H9 (cell line): ENCODE measurements at regions not wholly inside any gene's neighbourhood (a gene's known extent, or its start where the extent isn't known, plus 50 kb on each side); places are given as distances from the start of the nearest gene placed in this dataset.

Experiments used
- DNase-seq: peaks from one replicate; pipeline ENCODE4 v3.0.0-alpha.2; 2017
- H2AFZ ChIP-seq: one replicate; pipeline ENCODE4 v1.6.1; 2013; ENCODE audit warnings: mild to moderate bottlenecking, low read length, control low read depth, moderate library complexity
- H2AK5ac ChIP-seq: 2 replicates; pipeline ENCODE4 v1.6.1; 2013; ENCODE audit warnings: low read length, control low read depth, mixed read lengths; ENCODE audit not compliant: insufficient read length
- H2BK120ac ChIP-seq: one replicate; pipeline ENCODE4 v1.6.1; 2013; ENCODE audit warnings: low read depth, mild to moderate bottlenecking, low read length, control low read depth, inconsistent platforms; ENCODE audit not compliant: poor library complexity, severe bottlenecking
- H2BK12ac ChIP-seq: 2 replicates; pipeline ENCODE4 v1.6.1; 2013; ENCODE audit warnings: low read length, control low read depth, mixed read lengths, low read depth; ENCODE audit not compliant: insufficient read length
- H2BK15ac ChIP-seq: 2 replicates; pipeline ENCODE4 v1.6.1; 2013; ENCODE audit warnings: low read depth, low read length, control low read depth
- H2BK20ac ChIP-seq: one replicate; pipeline ENCODE4 v1.6.1; 2013; ENCODE audit warnings: low read depth, mild to moderate bottlenecking, low read length, control low read depth, inconsistent platforms; ENCODE audit not compliant: poor library complexity, severe bottlenecking
- H2BK5ac ChIP-seq: 2 replicates; pipeline ENCODE4 v1.6.1; 2013; ENCODE audit warnings: low read length, control low read depth, mixed read lengths; ENCODE audit not compliant: insufficient read length
- H3K14ac ChIP-seq: 2 replicates; pipeline ENCODE4 v1.6.1; 2013; ENCODE audit warnings: low read length, control low read depth; ENCODE audit not compliant: insufficient read depth
- H3K18ac ChIP-seq: 2 replicates; pipeline ENCODE4 v1.6.1; 2013; ENCODE audit warnings: low read depth, mild to moderate bottlenecking, mixed read lengths, low read length, control low read depth; ENCODE audit not compliant: insufficient read length
- H3K23ac ChIP-seq: 2 replicates; pipeline ENCODE4 v1.6.1; 2013; ENCODE audit warnings: low read length, control low read depth, mixed read lengths, low read depth; ENCODE audit not compliant: insufficient read length
- H3K23me2 ChIP-seq: 2 replicates; pipeline ENCODE4 v1.6.1; 2013; ENCODE audit warnings: low read depth, mild to moderate bottlenecking, mixed read lengths, low read length, control low read depth; ENCODE audit not compliant: insufficient read length, poor library complexity, severe bottlenecking
- H3K27ac ChIP-seq: 2 replicates; pipeline ENCODE4 v1.5.1; 2013; ENCODE audit warnings: low read length, control low read depth, mixed read lengths, low read depth; ENCODE audit not compliant: insufficient read length
- H3K27me3 ChIP-seq: 2 replicates; pipeline ENCODE4 v1.6.1; 2013; ENCODE audit warnings: low read length, control low read depth, inconsistent platforms; ENCODE audit not compliant: insufficient read depth
- H3K4ac ChIP-seq: 2 replicates; pipeline ENCODE4 v1.6.1; 2013; ENCODE audit warnings: low read depth, mild to moderate bottlenecking, control low read depth, inconsistent platforms, low read length, moderate library complexity
- H3K4me1 ChIP-seq: 2 replicates; pipeline ENCODE4 v1.6.1; 2013; ENCODE audit warnings: low read length, control low read depth, inconsistent platforms; ENCODE audit not compliant: insufficient read depth
- H3K4me2 ChIP-seq: 2 replicates; pipeline ENCODE4 v1.6.1; 2013; ENCODE audit warnings: low read length, control low read depth, mixed read lengths; ENCODE audit not compliant: insufficient read length, insufficient read depth
- H3K56ac ChIP-seq: 2 replicates; pipeline ENCODE4 v1.6.1; 2013; ENCODE audit warnings: low read depth, mild to moderate bottlenecking, mixed read lengths, low read length, control low read depth; ENCODE audit not compliant: insufficient read length
- H3K79me1 ChIP-seq: 2 replicates; pipeline ENCODE4 v1.6.1; 2013; ENCODE audit warnings: low read depth, mild to moderate bottlenecking, moderate library complexity, low read length, control low read depth, inconsistent platforms; ENCODE audit not compliant: insufficient read depth, poor library complexity, severe bottlenecking
- H3K79me2 ChIP-seq: 2 replicates; pipeline ENCODE4 v1.6.1; 2013; ENCODE audit warnings: low read length, control low read depth, inconsistent platforms; ENCODE audit not compliant: insufficient read depth
- H3K9ac ChIP-seq: 2 replicates; pipeline ENCODE4 v1.6.1; 2013; ENCODE audit warnings: low read length, control low read depth, mixed read lengths; ENCODE audit not compliant: insufficient read length; ENCODE audit errors: extremely low read depth
- H3K9me3 ChIP-seq: one replicate; pipeline ENCODE4 v1.6.1; 2013; ENCODE audit warnings: low read depth, low read length, inconsistent platforms; ENCODE audit not compliant: control insufficient read depth
- H3T11ph ChIP-seq: one replicate; pipeline ENCODE4 v1.6.1; 2013; ENCODE audit warnings: mild to moderate bottlenecking, low read length, control low read depth, inconsistent platforms
- H4K20me1 ChIP-seq: one replicate; pipeline ENCODE4 v1.6.1; 2013; ENCODE audit not compliant: control insufficient read depth, insufficient read length, insufficient read depth
- H4K5ac ChIP-seq: 2 replicates; pipeline ENCODE4 v1.6.1; 2013; ENCODE audit warnings: low read depth, mild to moderate bottlenecking, mixed read lengths, low read length, control low read depth; ENCODE audit not compliant: insufficient read length
- H4K8ac ChIP-seq: replicated peaks from 2 replicates; pipeline ENCODE4 v1.6.1; 2013; ENCODE audit warnings: low read length, control low read depth, mixed read lengths, low read depth; ENCODE audit not compliant: insufficient read length
- H4K91ac ChIP-seq: 2 replicates; pipeline ENCODE4 v1.6.1; 2013; ENCODE audit warnings: low read depth, mild to moderate bottlenecking, moderate library complexity, mixed read lengths, low read length, control low read depth; ENCODE audit not compliant: insufficient read length
- H3K27ac Mint-ChIP-seq, 3 experiments: 2 replicates in 2 of 3; 3 replicates in 1 of 3; pipeline ENCODE4 v1.8.0; 2020 to 2021; ENCODE audit warnings: mixed read lengths in 3 of 3, mild to moderate bottlenecking in 1 of 3, moderate library complexity in 1 of 3
- H3K27me3 Mint-ChIP-seq: 2 replicates; pipeline ENCODE4 v1.8.0; 2021; ENCODE audit warnings: low read depth, mild to moderate bottlenecking, moderate library complexity, mixed read lengths
- H3K36me3 Mint-ChIP-seq, 3 experiments: 2 replicates in 2 of 3; 3 replicates in 1 of 3; pipeline ENCODE4 v1.8.0; 2020 to 2021; ENCODE audit warnings: low read depth in 3 of 3, mixed read lengths in 3 of 3; ENCODE audit not compliant: insufficient read depth in 1 of 3
- H3K4me1 Mint-ChIP-seq, 2 experiments: 2 replicates each; pipeline ENCODE4 v1.8.0; 2020; ENCODE audit warnings: mixed read lengths in 2 of 2
- H3K4me3 Mint-ChIP-seq, 2 experiments: 2 replicates in 1 of 2; 3 replicates in 1 of 2; pipeline ENCODE4 v1.8.0; 2020 to 2021; ENCODE audit warnings: mild to moderate bottlenecking in 2 of 2, mixed read lengths in 2 of 2, moderate library complexity in 1 of 2
- H3K9me3 Mint-ChIP-seq, 2 experiments: 2 replicates in 1 of 2; 3 replicates in 1 of 2; pipeline ENCODE4 v1.8.0; 2020; ENCODE audit warnings: mild to moderate bottlenecking in 2 of 2, mixed read lengths in 2 of 2, moderate library complexity in 1 of 2
- CTCF ChIP-seq: fragments of 200-600 bp; sonication (generic); conservative IDR thresholded peaks from 3 replicates; pipeline ENCODE4 v1.8.0; 2021; ENCODE audit warnings: antibody characterized with exemption, mild to moderate bottlenecking
- WGBS: extraction: QIAGEN DNeasy Blood & Tissue Kit; methylation state at CpG from one replicate; pipeline ENCODE4 v1.1.7; 2013; ENCODE audit warnings: missing lambda C conversion rate, low lambda C conversion rate, mixed read lengths; ENCODE audit not compliant: insufficient read length; ENCODE audit errors: extremely low coverage; 5-methylcytosine and 5-hydroxymethylcytosine counted together

DNA sequence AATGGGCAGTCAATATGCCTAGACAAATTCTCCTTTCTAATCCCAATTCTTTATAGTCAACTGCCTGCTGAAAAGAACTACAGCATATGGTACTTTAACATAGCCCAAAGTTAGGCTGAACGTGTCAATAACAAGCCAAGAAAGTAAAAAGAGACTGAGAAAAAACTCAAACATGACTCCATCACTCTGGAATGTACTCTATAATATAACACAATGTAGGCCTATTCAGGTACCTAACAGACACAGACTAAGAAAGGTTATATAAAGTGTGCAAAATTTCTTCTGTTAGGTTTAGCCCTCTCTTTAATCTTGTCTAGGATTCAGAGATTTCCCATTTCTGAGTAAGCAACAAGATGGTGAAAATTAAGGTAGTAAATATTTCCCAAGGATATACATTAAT lies 209.7 kb upstream of the PRR16 start:
- H2BK12ac ChIP-seq: no peak overlapping the region
- no peak overlapping the region for H2BK120ac ChIP-seq
- no peak overlapping the region for H2AFZ ChIP-seq
- TF ChIP-seq CTCF: no peak
- no peak for DNase-seq
- no peaks in the 10 kb centered on the region for H3K27me3 ChIP-seq
- no peak overlapping the region for H2BK20ac ChIP-seq
- no peak overlapping the region for H3K14ac ChIP-seq
- no peak overlapping the region for H4K5ac ChIP-seq
- Mint-ChIP-seq H3K4me1 (peaks cover 17 to 18% of the 10 kb centered on the region in 2 experiments), H3K27me3 (no peaks in the 10 kb centered on the region), H3K4me3 (no peak overlapping the region), H3K27ac (peak overlapping the region in 1 of 3 experiments; percentile 44; a peak in 1 of 7 replicates), H3K9me3 (no peaks in the 10 kb centered on the region), H3K36me3 (no peaks in the 10 kb centered on the region)
- H3K4me1 ChIP-seq: no peaks in the 10 kb centered on the region
- no peak overlapping the region for H2AK5ac ChIP-seq
- no peak overlapping the region for H3K4me2 ChIP-seq
- no peaks in the 10 kb centered on the region for H3K9me3 ChIP-seq
- H4K8ac ChIP-seq: no peak overlapping the region
- no peak overlapping the region for H3T11ph ChIP-seq
- no peak overlapping the region for H2BK5ac ChIP-seq
- H2BK15ac ChIP-seq: no peak overlapping the region
- H3K56ac ChIP-seq: no peak overlapping the region
- H3K9ac ChIP-seq: no peak overlapping the region
- H3K23me2 ChIP-seq: no peaks in the 10 kb centered on the region
- no peak overlapping the region for H3K23ac ChIP-seq
- no peaks in the 10 kb centered on the region for H4K20me1 ChIP-seq
- H3K79me1 ChIP-seq: no peaks in the 10 kb centered on the region
- no peak overlapping the region for H3K18ac ChIP-seq
- H4K91ac ChIP-seq: no peak overlapping the region
- no peaks in the 10 kb centered on the region for H3K79me2 ChIP-seq
- no peak overlapping the region for H3K4ac ChIP-seq
- H3K27ac ChIP-seq: no peak overlapping the region
- WGBS: no CpG with 5 or more reads among the region's 1 CpG
